Mesothelial cell of epicardium (in vitro differentiated cells): ENCODE measurements at regions not wholly inside any gene's neighbourhood (a gene's known extent, or its start where the extent isn't known, plus 50 kb on each side); places are given as distances from the start of the nearest gene placed in this dataset.

Experiments
- DNase-seq, 2 experiments: peaks; one replicate each; pipeline ENCODE4 v3.0.0; 2021; ENCODE audit warnings: low spot score in 2 of 2; ENCODE audit not compliant: unreplicated experiment in 2 of 2
- H3K27ac Mint-ChIP-seq: 2 replicates; pipeline ENCODE4 v1.8.0; 2021; ENCODE audit warnings: mixed read lengths
- H3K27me3 Mint-ChIP-seq: 2 replicates; pipeline ENCODE4 v1.8.0; 2021; ENCODE audit warnings: low read depth, mixed read lengths
- H3K36me3 Mint-ChIP-seq: 2 replicates; pipeline ENCODE4 v1.8.0; 2021; ENCODE audit warnings: mixed read lengths
- H3K4me1 Mint-ChIP-seq: 2 replicates; pipeline ENCODE4 v1.8.0; 2021; ENCODE audit warnings: mixed read lengths
- H3K4me3 Mint-ChIP-seq: 2 replicates; pipeline ENCODE4 v1.8.0; 2021; ENCODE audit warnings: mild to moderate bottlenecking, moderate library complexity, mixed read lengths
- H3K9me3 Mint-ChIP-seq: 2 replicates; pipeline ENCODE4 v1.8.0; 2021; ENCODE audit warnings: mixed read lengths
- CTCF ChIP-seq: fragments of 200-600 bp; sonication (generic); IDR thresholded peaks from one replicate; pipeline ENCODE4 v1.5.0; 2021; ENCODE audit warnings: antibody characterized with exemption; ENCODE audit not compliant: unreplicated experiment

GRCh38 chr3:191743283-191743682 lies 282.3 kb downstream of the PYDC2 start:
- Mint-ChIP-seq H3K36me3 (peaks cover 9% of the 10 kb centered on the region), H3K27ac (no peak overlapping the region)

DNA sequence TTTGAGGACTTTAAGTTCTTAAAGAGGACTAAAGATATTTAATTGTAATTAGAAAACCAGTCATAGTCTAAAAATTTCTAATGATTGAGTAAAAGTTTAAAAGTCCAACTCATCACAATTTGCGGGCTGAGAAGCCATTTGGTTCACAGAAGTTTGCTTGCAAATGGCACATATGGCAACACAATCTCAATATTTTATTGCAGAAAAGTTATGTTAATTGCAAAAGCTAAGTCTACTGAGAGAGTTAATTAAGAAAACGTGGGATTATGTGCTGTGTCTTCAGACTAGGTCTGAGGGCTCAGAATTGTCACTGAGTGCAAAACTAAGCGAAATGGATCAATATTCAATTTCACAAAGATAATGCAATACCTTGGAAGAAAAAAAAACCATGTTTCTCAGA lies 289.7 kb downstream of the PYDC2 start:
- no peak for DNase-seq
- Mint-ChIP-seq H3K4me3 (no peak overlapping the region), H3K4me1 (no peaks in the 10 kb centered on the region), H3K27ac (no peak overlapping the region), H3K9me3 (no peaks in the 10 kb centered on the region), H3K27me3 (no peaks in the 10 kb centered on the region), H3K36me3 (no peaks in the 10 kb centered on the region)
- no peak for TF ChIP-seq CTCF

More at GRCh38 chr3:191743283-191743682, 282.3 kb downstream of the PYDC2 start:
- Mint-ChIP-seq H3K4me3 (no peak overlapping the region), H3K4me1 (no peaks in the 10 kb centered on the region), H3K27me3 (no peaks in the 10 kb centered on the region), H3K9me3 (peaks cover 40% of the 10 kb centered on the region)
- TF ChIP-seq CTCF = no peak
- DNase-seq = no peak

GRCh38 chr3:191753196-191753595 lies 292.2 kb downstream of the PYDC2 start:
- Mint-ChIP-seq H3K27me3 (no peaks in the 10 kb centered on the region), H3K4me1 (no peaks in the 10 kb centered on the region), H3K36me3 (no peaks in the 10 kb centered on the region), H3K27ac (no peak overlapping the region), H3K4me3 (no peak overlapping the region), H3K9me3 (no peaks in the 10 kb centered on the region)
- TF ChIP-seq CTCF = no peak
- DNase-seq = no peak

- peaks cover 2% of the 10 kb centered on the region for H3K4me1 Mint-ChIP-seq
- H3K27ac Mint-ChIP-seq = peak overlapping the region; percentile 60
- H3K27me3 Mint-ChIP-seq = no peaks in the 10 kb centered on the region
- TF ChIP-seq CTCF = no peak
- H3K36me3 Mint-ChIP-seq = no peaks in the 10 kb centered on the region
- H3K4me3 Mint-ChIP-seq = no peak overlapping the region
- no peak for DNase-seq
- H3K9me3 Mint-ChIP-seq = peaks cover 12% of the 10 kb centered on the region
Observed at GRCh38 chr3:191761906-191762305, 300.9 kb downstream of the PYDC2 start.

DNA sequence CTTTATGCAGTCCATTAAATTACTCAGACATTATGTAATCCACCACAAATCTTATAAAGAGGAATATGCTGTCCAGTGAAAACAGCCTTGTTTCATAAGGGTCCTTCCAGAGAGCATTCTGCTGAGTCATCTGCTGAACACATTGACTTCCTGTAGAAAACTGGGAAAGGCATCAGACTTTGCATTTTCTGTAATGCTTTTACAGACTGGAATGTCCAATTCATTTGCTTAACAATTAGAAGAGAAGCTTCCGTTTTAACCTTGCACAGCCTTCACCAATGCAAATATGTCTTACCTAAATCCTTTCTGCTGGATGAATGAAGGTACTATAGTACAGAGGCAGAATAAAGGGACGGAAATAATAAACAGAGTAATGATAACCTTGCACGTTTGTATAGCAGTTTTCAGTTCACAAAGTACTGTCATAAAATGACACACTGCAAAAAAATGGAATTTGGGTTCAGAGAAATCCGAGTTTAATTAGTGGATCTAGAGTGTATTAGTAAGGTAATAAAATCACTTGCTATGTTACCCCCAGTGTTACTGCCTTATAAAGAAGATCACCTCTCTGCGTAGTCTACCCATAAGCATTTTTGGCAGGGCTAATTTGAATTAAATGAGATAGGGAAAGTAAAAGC lies 301.5 kb downstream of the PYDC2 start:
- H3K4me1 Mint-ChIP-seq = peaks cover 2% of the 10 kb centered on the region
- no peak overlapping the region for H3K27ac Mint-ChIP-seq
- no peak for DNase-seq
- no peaks in the 10 kb centered on the region for H3K36me3 Mint-ChIP-seq
- no peaks in the 10 kb centered on the region for H3K27me3 Mint-ChIP-seq
- no peak overlapping the region for H3K4me3 Mint-ChIP-seq
- TF ChIP-seq CTCF = no peak
- H3K9me3 Mint-ChIP-seq = peaks cover 15% of the 10 kb centered on the region

- no peak for TF ChIP-seq CTCF
- no peaks in the 10 kb centered on the region for H3K36me3 Mint-ChIP-seq
- no peaks in the 10 kb centered on the region for H3K4me1 Mint-ChIP-seq
- H3K27me3 Mint-ChIP-seq = no peaks in the 10 kb centered on the region
- DNase-seq = no peak
- H3K4me3 Mint-ChIP-seq = no peak overlapping the region
- no peak overlapping the region for H3K27ac Mint-ChIP-seq
- H3K9me3 Mint-ChIP-seq = peaks cover 26% of the 10 kb centered on the region
Observed at GRCh38 chr3:191768421-191768820, 307.5 kb downstream of the PYDC2 start.
